AG04449 (cell line): ENCODE measurements at regions not wholly inside any gene's neighbourhood (a gene's known extent, or its start where the extent isn't known, plus 50 kb on each side); places are given as distances from the start of the nearest gene placed in this dataset.
"Not testable (repeated sequence)": the region's sequence is repeated elsewhere in the genome, so short reads cannot be mapped to it uniquely, and the experiment has no call there.

Source experiments
- CTCF ChIA-PET: fragments of 350-600 bp; formaldehyde crosslinking; extraction: SDS; loops from one replicate; lab custom pipeline; 2021; ENCODE audit warnings: antibody characterized with exemption; lab: Yijun Ruan, JAX
- POLR2A ChIA-PET: fragments of 400-600, 350-600 bp; formaldehyde crosslinking; extraction: SDS; loops from one replicate; lab custom pipeline; 2020; ENCODE audit warnings: antibody characterized with exemption, inconsistent platforms; lab: Yijun Ruan, JAX
- DNase-seq: peaks from one replicate; pipeline ENCODE4 v3.0.0-alpha.2; 2010; ENCODE audit warnings: low read depth, low spot score
- H3K4me3 ChIP-seq: 2 replicates; pipeline ENCODE4 v1.5.1; 2011; ENCODE audit warnings: low read depth, mild to moderate bottlenecking, control low read depth, low read length
- TF ChIP-seq, protein P1 (sequence below): IDR thresholded peaks from one replicate; pipeline ENCODE4 v1.5.1; 2011; ENCODE audit warnings: mild to moderate bottlenecking, moderate library complexity, low read length, control low read depth, inconsistent platforms; ENCODE audit not compliant: insufficient read depth; ENCODE audit errors: missing control alignments

DNA sequence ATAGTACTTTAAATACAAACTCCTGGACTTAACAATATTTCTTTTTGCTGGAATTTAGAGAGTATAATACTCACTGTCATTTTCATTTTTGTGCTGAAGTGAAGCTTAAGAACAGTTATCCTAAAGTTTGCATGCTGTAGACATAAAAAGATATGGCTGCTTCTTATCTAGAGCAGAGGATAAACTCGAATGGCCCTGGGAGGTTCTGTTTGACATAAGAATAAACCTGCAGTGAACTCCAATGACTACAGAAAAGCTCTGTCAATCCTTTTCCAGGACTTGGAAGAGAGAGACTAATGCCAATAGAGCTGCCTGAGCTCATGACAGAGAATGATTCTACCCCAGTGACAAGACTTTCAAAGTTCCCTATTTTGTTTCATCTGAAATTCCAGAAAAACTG lies 1017.8 kb upstream of the MIR17HG start:
- ChIA-PET CTCF (no interaction called here), POLR2A (no interaction called here)
- no peak for DNase-seq
- H3K4me3 ChIP-seq, result no peak overlapping the region
- TF ChIP-seq, protein P1, sequence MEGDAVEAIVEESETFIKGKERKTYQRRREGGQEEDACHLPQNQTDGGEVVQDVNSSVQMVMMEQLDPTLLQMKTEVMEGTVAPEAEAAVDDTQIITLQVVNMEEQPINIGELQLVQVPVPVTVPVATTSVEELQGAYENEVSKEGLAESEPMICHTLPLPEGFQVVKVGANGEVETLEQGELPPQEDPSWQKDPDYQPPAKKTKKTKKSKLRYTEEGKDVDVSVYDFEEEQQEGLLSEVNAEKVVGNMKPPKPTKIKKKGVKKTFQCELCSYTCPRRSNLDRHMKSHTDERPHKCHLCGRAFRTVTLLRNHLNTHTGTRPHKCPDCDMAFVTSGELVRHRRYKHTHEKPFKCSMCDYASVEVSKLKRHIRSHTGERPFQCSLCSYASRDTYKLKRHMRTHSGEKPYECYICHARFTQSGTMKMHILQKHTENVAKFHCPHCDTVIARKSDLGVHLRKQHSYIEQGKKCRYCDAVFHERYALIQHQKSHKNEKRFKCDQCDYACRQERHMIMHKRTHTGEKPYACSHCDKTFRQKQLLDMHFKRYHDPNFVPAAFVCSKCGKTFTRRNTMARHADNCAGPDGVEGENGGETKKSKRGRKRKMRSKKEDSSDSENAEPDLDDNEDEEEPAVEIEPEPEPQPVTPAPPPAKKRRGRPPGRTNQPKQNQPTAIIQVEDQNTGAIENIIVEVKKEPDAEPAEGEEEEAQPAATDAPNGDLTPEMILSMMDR, result no peak

DNA sequence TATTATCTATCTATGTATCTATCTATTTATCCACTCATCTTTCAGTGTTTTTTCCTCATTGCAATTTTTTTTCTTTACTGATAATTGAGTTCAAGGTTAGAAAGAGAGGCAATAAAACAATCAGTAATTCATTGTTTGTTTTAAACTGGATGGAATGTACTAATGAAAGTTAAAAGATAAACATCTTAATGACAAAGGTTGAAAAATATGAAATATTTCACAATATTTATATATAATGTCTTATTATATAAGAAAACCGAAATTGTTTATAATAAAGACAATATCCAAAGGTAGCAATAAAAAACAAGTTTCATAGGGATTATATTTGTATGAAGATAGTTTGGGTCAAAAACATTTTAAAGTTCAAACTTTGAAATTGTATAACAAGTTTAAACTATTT lies 1015.5 kb upstream of the MIR17HG start:
- no peak overlapping the region for H3K4me3 ChIP-seq
- ChIA-PET CTCF (no interaction called here), POLR2A (no interaction called here)
- TF ChIP-seq, protein P1, result no peak
- no peak for DNase-seq

DNA sequence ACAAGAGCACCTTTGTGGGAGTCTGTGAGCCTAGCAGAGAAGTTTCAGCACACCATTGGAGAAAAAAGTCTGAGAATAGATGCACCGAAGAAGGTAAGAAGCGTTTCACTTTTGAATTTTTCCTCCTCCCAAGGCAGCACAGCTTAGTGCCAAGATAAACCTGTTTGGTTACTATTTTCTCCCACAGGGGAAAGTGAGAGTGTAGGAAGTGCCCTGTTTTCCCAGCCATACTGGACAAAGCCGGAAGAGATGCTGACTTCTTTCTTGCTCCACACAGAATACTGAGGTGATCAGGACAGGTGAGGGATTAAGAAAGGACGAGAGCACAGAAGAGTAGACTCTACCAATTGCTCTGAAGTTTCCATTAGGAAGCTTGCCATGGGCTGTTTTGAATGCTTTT lies 1011.0 kb upstream of the MIR17HG start:
- no peak overlapping the region for H3K4me3 ChIP-seq
- ChIA-PET CTCF (no interaction called here), POLR2A (no interaction called here)
- TF ChIP-seq, protein P1, result no peak
- DNase-seq, result no peak

DNA sequence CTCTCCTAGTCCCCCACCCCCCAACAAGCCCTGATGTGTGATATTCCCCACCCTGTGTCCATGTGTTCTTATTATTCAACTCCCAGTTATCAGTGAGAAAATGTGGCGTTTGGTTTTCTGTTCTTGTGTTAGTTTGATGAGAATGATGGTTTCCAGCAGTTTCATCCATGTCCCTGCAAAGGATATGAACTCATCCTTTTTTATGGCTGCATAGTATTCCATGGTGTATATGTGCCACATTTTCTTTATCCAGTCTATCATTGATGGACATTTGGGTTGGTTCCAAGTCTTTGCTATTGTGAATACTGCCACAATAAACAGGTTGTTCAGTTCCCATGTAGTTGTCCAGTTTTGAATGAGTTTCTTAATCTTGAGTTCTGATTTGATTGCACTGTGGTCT lies 1006.1 kb upstream of the MIR17HG start:
- H3K4me3 ChIP-seq, POLR2A ChIA-PET, DNase-seq, CTCF ChIA-PET: not testable (repeated sequence)

DNA sequence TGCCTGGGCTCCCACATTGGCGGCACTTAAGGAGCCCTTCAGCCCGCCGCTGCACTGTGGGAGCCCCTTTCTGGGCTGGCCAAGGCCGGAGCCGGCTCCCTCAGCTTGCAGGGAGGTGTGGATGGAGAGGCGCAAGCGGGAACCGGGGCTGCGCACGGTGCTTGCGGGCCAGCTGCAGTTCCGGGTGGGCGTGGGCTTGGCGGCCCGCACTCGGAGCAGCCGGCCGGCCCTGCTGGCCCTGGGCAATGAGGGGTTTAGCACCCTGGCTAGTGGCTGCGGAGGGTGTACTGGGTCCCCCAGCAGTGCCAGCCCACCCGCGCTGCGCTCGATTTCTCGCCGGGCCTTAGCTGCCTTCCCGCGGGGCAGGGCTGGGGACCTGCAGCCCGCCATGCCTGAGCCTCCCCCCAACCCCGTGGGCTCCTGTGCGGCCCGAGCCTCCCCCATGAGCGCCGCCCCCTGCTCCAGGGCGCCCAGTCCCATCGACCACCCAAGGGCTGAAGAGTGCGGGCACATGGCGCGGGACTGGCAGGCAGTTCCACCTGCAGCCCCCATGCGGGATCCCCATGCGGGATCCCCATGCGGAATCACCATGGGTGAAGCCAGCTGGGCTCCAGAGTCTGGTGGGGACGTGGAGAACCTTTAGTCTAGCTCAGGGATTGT lies 998.9 kb upstream of the MIR17HG start:
- H3K4me3 ChIP-seq, DNase-seq, POLR2A ChIA-PET, CTCF ChIA-PET: not testable (repeated sequence)

DNA sequence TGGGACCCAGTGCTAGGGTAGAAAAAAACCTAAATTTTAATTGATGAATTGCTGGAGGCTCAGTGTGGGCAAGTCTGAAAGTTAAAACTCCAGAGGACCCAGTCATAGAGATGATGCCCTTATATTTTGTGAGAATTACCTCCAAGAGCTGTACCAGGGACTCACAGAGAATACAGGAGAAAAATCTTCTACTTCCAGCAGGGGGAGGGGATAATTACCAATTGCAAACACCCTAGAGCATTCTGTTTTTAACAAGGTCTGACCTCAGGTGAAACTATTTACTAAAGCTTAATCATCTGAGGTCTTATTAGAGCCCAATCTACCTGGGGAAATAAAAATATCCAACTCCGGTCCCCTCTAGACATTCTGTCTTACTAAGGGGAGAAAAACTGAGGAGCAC lies 994.7 kb upstream of the MIR17HG start:
- no peak overlapping the region for H3K4me3 ChIP-seq
- ChIA-PET CTCF (no interaction called here), POLR2A (no interaction called here)
- TF ChIP-seq, protein P1, result no peak
- no peak for DNase-seq

DNA sequence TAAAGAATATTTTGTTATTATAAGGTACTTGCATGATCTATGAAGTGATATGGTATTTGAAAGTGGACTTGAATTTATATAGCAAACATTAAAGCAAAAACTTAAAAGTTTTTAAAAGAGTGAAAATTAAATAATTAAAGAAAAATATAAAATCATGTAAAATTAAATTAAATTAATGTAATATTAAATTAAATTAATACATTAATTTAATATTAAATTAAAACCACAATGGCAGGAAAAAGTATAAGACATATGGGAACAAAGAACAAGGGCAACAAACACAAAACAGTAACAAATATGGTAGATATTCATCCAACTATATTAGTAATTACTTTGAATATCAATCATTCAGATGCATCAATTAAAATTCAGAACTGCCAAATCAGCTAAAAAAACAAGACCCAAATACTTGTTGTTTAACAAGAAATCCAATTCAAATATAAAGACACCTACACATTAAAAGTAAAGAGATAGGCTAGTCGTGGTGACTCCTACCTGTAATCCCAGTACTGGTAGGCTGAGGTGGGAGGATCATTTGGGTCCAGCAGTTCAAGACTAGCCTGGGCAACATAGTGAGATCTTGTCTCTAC lies 992.2 kb upstream of the MIR17HG start:
- CTCF ChIA-PET, result no interaction called here
- H3K4me3 ChIP-seq, result no peak overlapping the region
- POLR2A ChIA-PET, result no interaction called here
- DNase-seq, result no peak
- TF ChIP-seq, protein P1, result no peak
